ENCODE measurements at regions not wholly inside any gene's neighbourhood (a gene's known extent, or its start where the extent isn't known, plus 50 kb on each side); places are given as distances from the start of the nearest gene placed in this dataset.

- Histone ChIP-seq H3K4me1 (ENCODE audit: control insufficient read depth in 1 of 2, low read depth in 2 of 2) (no peaks in the 10 kb centered on the region), H3K27ac (no peak overlapping the region), H3K9me3 (no peaks in the 10 kb centered on the region), H3K4me3 (no peak overlapping the region), H3K27me3 (replicated peaks; ENCODE audit: insufficient read depth) (no peaks in the 10 kb centered on the region), H3K36me3 (no peaks in the 10 kb centered on the region)
- TF ChIP-seq, protein P1, sequence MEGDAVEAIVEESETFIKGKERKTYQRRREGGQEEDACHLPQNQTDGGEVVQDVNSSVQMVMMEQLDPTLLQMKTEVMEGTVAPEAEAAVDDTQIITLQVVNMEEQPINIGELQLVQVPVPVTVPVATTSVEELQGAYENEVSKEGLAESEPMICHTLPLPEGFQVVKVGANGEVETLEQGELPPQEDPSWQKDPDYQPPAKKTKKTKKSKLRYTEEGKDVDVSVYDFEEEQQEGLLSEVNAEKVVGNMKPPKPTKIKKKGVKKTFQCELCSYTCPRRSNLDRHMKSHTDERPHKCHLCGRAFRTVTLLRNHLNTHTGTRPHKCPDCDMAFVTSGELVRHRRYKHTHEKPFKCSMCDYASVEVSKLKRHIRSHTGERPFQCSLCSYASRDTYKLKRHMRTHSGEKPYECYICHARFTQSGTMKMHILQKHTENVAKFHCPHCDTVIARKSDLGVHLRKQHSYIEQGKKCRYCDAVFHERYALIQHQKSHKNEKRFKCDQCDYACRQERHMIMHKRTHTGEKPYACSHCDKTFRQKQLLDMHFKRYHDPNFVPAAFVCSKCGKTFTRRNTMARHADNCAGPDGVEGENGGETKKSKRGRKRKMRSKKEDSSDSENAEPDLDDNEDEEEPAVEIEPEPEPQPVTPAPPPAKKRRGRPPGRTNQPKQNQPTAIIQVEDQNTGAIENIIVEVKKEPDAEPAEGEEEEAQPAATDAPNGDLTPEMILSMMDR (IDR thresholded peaks at IDR 0.05) = no peak
- ATAC-seq (ENCODE audit: insufficient number of reproducible peaks, low FRiP score, low read depth) (no peak), DNase-seq (ENCODE audit: low spot score) (no peak)
These were observed 170.5 kb upstream of the CAMK1G start for GRCh38 chr1:209413062-209413461.

GRCh38 chr1:209414803-209415329 is 168.6 kb upstream of the CAMK1G start:
- no peak for ATAC-seq (ENCODE audit: insufficient number of reproducible peaks, low FRiP score, low read depth)
- Histone ChIP-seq H3K4me3 (no peak overlapping the region), H3K4me1 (ENCODE audit: control insufficient read depth in 1 of 2, low read depth in 2 of 2) (no peaks in the 10 kb centered on the region), H3K9me3 (no peaks in the 10 kb centered on the region), H3K27ac (no peak overlapping the region), H3K27me3 (replicated peaks; ENCODE audit: insufficient read depth) (no peaks in the 10 kb centered on the region), H3K36me3 (no peaks in the 10 kb centered on the region)
- no peak for DNase-seq (ENCODE audit: low spot score)
- TF ChIP-seq, protein P1 (IDR thresholded peaks at IDR 0.05) = no peak

- no peak for ATAC-seq (ENCODE audit: insufficient number of reproducible peaks, low FRiP score, low read depth)
- DNase-seq (ENCODE audit: low spot score) = no peak
- Histone ChIP-seq H3K4me1 (ENCODE audit: control insufficient read depth in 1 of 2, low read depth in 2 of 2) (no peaks in the 10 kb centered on the region), H3K36me3 (no peaks in the 10 kb centered on the region), H3K27ac (no peak overlapping the region), H3K4me3 (no peak overlapping the region), H3K9me3 (no peaks in the 10 kb centered on the region), H3K27me3 (replicated peaks; ENCODE audit: insufficient read depth) (no peaks in the 10 kb centered on the region)
- TF ChIP-seq, protein P1 (IDR thresholded peaks at IDR 0.05) = no peak
These were observed 167.5 kb upstream of the CAMK1G start for GRCh38 chr1:209416039-209416438.

- no peaks in the 10 kb centered on the region for H3K4me1 ChIP-seq (ENCODE audit: control insufficient read depth in 1 of 2, low read depth in 2 of 2)
- no peak overlapping the region for H3K4me3 ChIP-seq
- TF ChIP-seq, protein P1 (IDR thresholded peaks at IDR 0.05) = no peak
- H3K27ac ChIP-seq = no peak overlapping the region
- no peaks in the 10 kb centered on the region for H3K27me3 ChIP-seq (replicated peaks; ENCODE audit: insufficient read depth)
- ATAC-seq (ENCODE audit: insufficient number of reproducible peaks, low FRiP score, low read depth) (no peak), DNase-seq (ENCODE audit: low spot score) (no peak)
- H3K9me3 ChIP-seq = no peaks in the 10 kb centered on the region
- H3K36me3 ChIP-seq = no peaks in the 10 kb centered on the region
These were observed 166.8 kb upstream of the CAMK1G start for GRCh38 chr1:209416716-209417115.

GRCh38 chr1:209417761-209418160 is 165.8 kb upstream of the CAMK1G start:
- no peak overlapping the region for H3K27ac ChIP-seq
- H3K36me3 ChIP-seq = no peaks in the 10 kb centered on the region
- DNase-seq (ENCODE audit: low spot score) (no peak), ATAC-seq (ENCODE audit: insufficient number of reproducible peaks, low FRiP score, low read depth) (no peak)
- TF ChIP-seq, protein P1 (IDR thresholded peaks at IDR 0.05) = no peak
- no peaks in the 10 kb centered on the region for H3K27me3 ChIP-seq (replicated peaks; ENCODE audit: insufficient read depth)
- no peak overlapping the region for H3K4me3 ChIP-seq
- no peaks in the 10 kb centered on the region for H3K9me3 ChIP-seq
- no peaks in the 10 kb centered on the region for H3K4me1 ChIP-seq (ENCODE audit: control insufficient read depth in 1 of 2, low read depth in 2 of 2)

Measured in thoracic aorta (tissue), 2 donors.